Suprapubic skin (tissue), 4 donors: ENCODE measurements at regions not wholly inside any gene's neighbourhood (a gene's known extent, or its start where the extent isn't known, plus 50 kb on each side); places are given as distances from the start of the nearest gene placed in this dataset.

Experiments
- CTCF ChIP-seq, 2 donors: fragments of 200-600 bp in 1 of 2; fragments of 450-650 bp in 1 of 2; sonication (generic) in 1 of 2; IDR thresholded peaks; one replicate each; pipeline ENCODE4 v1.5.1; 2016 to 2019; ENCODE audit warnings: antibody characterized with exemption in 2 of 2, mild to moderate bottlenecking in 1 of 2, moderate library complexity in 1 of 2
- EP300 ChIP-seq: sonication (generic); formaldehyde crosslinking; IDR thresholded peaks from one replicate; pipeline ENCODE4 v1.6.1; 2017; ENCODE audit warnings: antibody characterized with exemption
- POLR2AphosphoS5 ChIP-seq, 3 donors: sonication (generic); formaldehyde crosslinking; IDR thresholded peaks; one replicate each; pipeline ENCODE4 v1.6.1; 2017; ENCODE audit warnings: antibody characterized with exemption in 3 of 3

- TF ChIP-seq CTCF (IDR thresholded peaks at IDR 0.05) (no peak), EP300 (no peak), POLR2AphosphoS5 (IDR thresholded peaks at IDR 0.05) (no peak)
These were observed 881.5 kb upstream of the SLC35B3 start for GRCh38 chr6:9316831-9317230.
